GM23338 (cell line): ENCODE measurements at regions not wholly inside any gene's neighbourhood (a gene's known extent, or its start where the extent isn't known, plus 50 kb on each side); places are given as distances from the start of the nearest gene placed in this dataset.
A peak's percentile ranks its signal among the peaks of the same experiment; 100 is the strongest.

Experiments
- ATAC-seq: fragments of 200-7000 bp; cut with Tn5 transposase; 3 replicates; pipeline ENCODE4 v1.9.1; 2020
- DNase-seq: peaks from one replicate; pipeline ENCODE4 v3.0.0-alpha.2; 2015; ENCODE audit warnings: low spot score
- H2AFZ ChIP-seq: fragments of 200-600 bp; sonication (generic); 2 replicates; pipeline ENCODE4 v1.8.0; 2016; ENCODE audit warnings: antibody characterized with exemption, mild to moderate bottlenecking, moderate library complexity
- H3F3A ChIP-seq: fragments of 200-600 bp; sonication (generic); replicated peaks from 2 replicates; pipeline ENCODE4 v1.8.0; 2017; ENCODE audit warnings: antibody characterized with exemption, mixed run types, low read depth
- H3K27ac ChIP-seq: fragments of 200-600 bp; sonication (generic); 2 replicates; pipeline ENCODE4 v1.6.1; 2016; ENCODE audit warnings: low read depth
- H3K27me3 ChIP-seq: fragments of 200-600 bp; sonication (generic); 2 replicates; pipeline ENCODE4 v1.8.0; 2016; ENCODE audit warnings: mild to moderate bottlenecking, mixed run types, moderate library complexity; ENCODE audit not compliant: insufficient read depth
- H3K36me3 ChIP-seq: fragments of 200-600 bp; sonication (generic); 2 replicates; pipeline ENCODE4 v1.8.0; 2016; ENCODE audit warnings: mild to moderate bottlenecking; ENCODE audit not compliant: insufficient read depth
- H3K4me1 ChIP-seq: fragments of 200-600 bp; sonication (generic); 2 replicates; pipeline ENCODE4 v1.8.0; 2016; ENCODE audit warnings: mild to moderate bottlenecking, moderate library complexity; ENCODE audit not compliant: insufficient read depth
- H3K4me2 ChIP-seq: fragments of 200-600 bp; sonication (generic); 2 replicates; pipeline ENCODE4 v1.7.1; 2017; ENCODE audit warnings: mixed run types
- H3K4me3 ChIP-seq: fragments of 200-600 bp; sonication (generic); 2 replicates; pipeline ENCODE4 v1.6.1; 2016; ENCODE audit warnings: mixed run types
- H3K79me2 ChIP-seq: fragments of 200-600 bp; sonication (generic); replicated peaks from 2 replicates; pipeline ENCODE4 v1.8.0; 2017; ENCODE audit warnings: mild to moderate bottlenecking; ENCODE audit not compliant: insufficient read depth
- H3K9me2 ChIP-seq: fragments of 200-600 bp; sonication (generic); 2 replicates; pipeline ENCODE4 v1.8.0; 2017; ENCODE audit not compliant: insufficient read depth
- H4K20me1 ChIP-seq: fragments of 200-600 bp; sonication (generic); replicated peaks from 2 replicates; pipeline ENCODE4 v1.8.0; 2017; ENCODE audit warnings: mild to moderate bottlenecking; ENCODE audit not compliant: insufficient read depth
- H3K27ac Mint-ChIP-seq: 2 replicates; pipeline ENCODE4 v1.8.0; 2020; ENCODE audit warnings: inconsistent platforms, mild to moderate bottlenecking, moderate library complexity, mixed read lengths
- H3K27me3 Mint-ChIP-seq: 3 replicates; pipeline ENCODE4 v1.8.0; 2022; ENCODE audit warnings: low read depth, mild to moderate bottlenecking, moderate library complexity, mixed read lengths, inconsistent platforms; ENCODE audit not compliant: insufficient read depth, poor library complexity
- H3K36me3 Mint-ChIP-seq: 3 replicates; pipeline ENCODE4 v1.8.0; 2021; ENCODE audit warnings: low read depth, mild to moderate bottlenecking, inconsistent platforms, moderate library complexity, mixed read lengths
- H3K4me1 Mint-ChIP-seq: 3 replicates; pipeline ENCODE4 v1.8.0; 2020; ENCODE audit warnings: mild to moderate bottlenecking, inconsistent platforms, mixed read lengths
- H3K4me3 Mint-ChIP-seq: 3 replicates; pipeline ENCODE4 v1.8.0; 2021; ENCODE audit warnings: moderate library complexity, mild to moderate bottlenecking, inconsistent platforms, mixed read lengths
- H3K9me3 Mint-ChIP-seq: 3 replicates; pipeline ENCODE4 v1.8.0; 2020; ENCODE audit warnings: moderate library complexity, mild to moderate bottlenecking, inconsistent platforms, mixed read lengths
- CREB1 ChIP-seq: fragments of 250-450 bp; sonication (Bioruptor Pico); IDR thresholded peaks from 2 replicates; pipeline ENCODE4 v1.5.0; 2020; ENCODE audit warnings: low read depth, mild to moderate bottlenecking, moderate library complexity
- CTCF ChIP-seq, 2 experiments: fragments of 200-600 bp in 1 of 2; sonication (generic) in 1 of 2; conservative IDR thresholded peaks; 2 replicates each; pipeline versions ENCODE4 v1.5.1 to v1.6.1; 2016 to 2017; ENCODE audit warnings: antibody characterized with exemption in 2 of 2, low read depth in 2 of 2, mild to moderate bottlenecking in 2 of 2, moderate library complexity in 1 of 2
- EZH2 ChIP-seq: fragments of 200-600 bp; sonication (generic); IDR thresholded peaks from one replicate; pipeline ENCODE4 v1.8.0; 2017; ENCODE audit warnings: antibody characterized with exemption, mild to moderate bottlenecking, low read depth; ENCODE audit not compliant: unreplicated experiment
- POLR2AphosphoS5 ChIP-seq: IDR thresholded peaks from 2 replicates; pipeline ENCODE4 v1.6.1; 2016; ENCODE audit warnings: antibody characterized with exemption, low read depth
- STAT1 ChIP-seq: IDR thresholded peaks from one replicate; pipeline ENCODE4 v1.6.1; 2016; ENCODE audit warnings: antibody characterized with exemption; ENCODE audit not compliant: unreplicated experiment
- ZNF114 ChIP-seq: fragments of 250-450 bp; sonication (Bioruptor Pico); IDR thresholded peaks from 2 replicates; pipeline ENCODE4 v1.5.0; 2020; ENCODE audit warnings: mild to moderate bottlenecking, moderate library complexity
- ZNF462 ChIP-seq: fragments of 250-450 bp; sonication (Bioruptor Pico); IDR thresholded peaks from 2 replicates; pipeline ENCODE4 v1.5.0; 2020; ENCODE audit warnings: mild to moderate bottlenecking, moderate library complexity

- no peaks in the 10 kb centered on the region for H3K79me2 ChIP-seq
- H3K4me2 ChIP-seq, result no peak overlapping the region
- H3K27ac ChIP-seq, result no peak overlapping the region
- H3K4me1 ChIP-seq, result no peaks in the 10 kb centered on the region
- no peaks in the 10 kb centered on the region for H3K9me3 Mint-ChIP-seq
- ATAC-seq (no peak), DNase-seq (no peak)
- H3F3A ChIP-seq, result no peaks in the 10 kb centered on the region
- no peaks in the 10 kb centered on the region for H3K36me3 ChIP-seq
- no peaks in the 10 kb centered on the region for H3K27me3 ChIP-seq
- H3K27me3 Mint-ChIP-seq, result no peaks in the 10 kb centered on the region
- peaks cover 5% of the 10 kb centered on the region for H3K4me1 Mint-ChIP-seq
- H3K4me3 ChIP-seq, result no peak overlapping the region
- 0 out of 2 replicates have a peak, but pooled peaks cover 2% of the 10 kb centered on the region for H3K9me2 ChIP-seq
- H4K20me1 ChIP-seq, result no peaks in the 10 kb centered on the region
- H3K36me3 Mint-ChIP-seq, result no peaks in the 10 kb centered on the region
- H3K4me3 Mint-ChIP-seq, result no peak overlapping the region
- H3K27ac Mint-ChIP-seq, result no peak overlapping the region
- peak overlapping the region; percentile 3; the same call in 1 of the 2 replicates for H2AFZ ChIP-seq
- TF ChIP-seq POLR2AphosphoS5 (no peak), CTCF (conservative IDR thresholded peaks at IDR 0.05; ENCODE audit: low read depth in 2 of 2) (no peak), ZNF114 (CRISPR knock-in tag) (no peak), CREB1 (CRISPR knock-in tag) (no peak), EZH2 (no peak), STAT1 (no peak)
These were observed 288.8 kb downstream of the ADGB start for GRCh38 chr6:146887447-146888077.

- Mint-ChIP-seq H3K27me3 (no peaks in the 10 kb centered on the region), H3K4me3 (no peak overlapping the region), H3K27ac (no peak overlapping the region), H3K9me3 (no peaks in the 10 kb centered on the region; the same call in 2 of the 3 replicates), H3K36me3 (no peaks in the 10 kb centered on the region), H3K4me1 (peaks cover 5% of the 10 kb centered on the region)
- TF ChIP-seq EZH2, result no peak
- no peak for TF ChIP-seq ZNF462 (CRISPR knock-in tag)
- no peak for TF ChIP-seq STAT1
- Histone ChIP-seq H3K9me2 (0 out of 2 replicates have a peak, but pooled peaks cover 6% of the 10 kb centered on the region), H3K79me2 (no peaks in the 10 kb centered on the region), H4K20me1 (no peaks in the 10 kb centered on the region), H3F3A (no peaks in the 10 kb centered on the region), H3K27ac (no peak overlapping the region), H3K4me2 (no peak overlapping the region), H2AFZ (no peak overlapping the region), H3K4me3 (no peak overlapping the region), H3K4me1 (no peaks in the 10 kb centered on the region), H3K27me3 (no peaks in the 10 kb centered on the region), H3K36me3 (no peaks in the 10 kb centered on the region)
- no peak for DNase-seq
- ATAC-seq, result no peak
These were observed 290.5 kb downstream of the ADGB start for GRCh38 chr6:146889303-146889702.
